ENCODE measurements at regions not wholly inside any gene's neighbourhood (a gene's known extent, or its start where the extent isn't known, plus 50 kb on each side); places are given as distances from the start of the nearest gene placed in this dataset.
"Not testable (repeated sequence)": the region's sequence is repeated elsewhere in the genome, so short reads cannot be mapped to it uniquely, and the experiment has no call there.

DNA sequence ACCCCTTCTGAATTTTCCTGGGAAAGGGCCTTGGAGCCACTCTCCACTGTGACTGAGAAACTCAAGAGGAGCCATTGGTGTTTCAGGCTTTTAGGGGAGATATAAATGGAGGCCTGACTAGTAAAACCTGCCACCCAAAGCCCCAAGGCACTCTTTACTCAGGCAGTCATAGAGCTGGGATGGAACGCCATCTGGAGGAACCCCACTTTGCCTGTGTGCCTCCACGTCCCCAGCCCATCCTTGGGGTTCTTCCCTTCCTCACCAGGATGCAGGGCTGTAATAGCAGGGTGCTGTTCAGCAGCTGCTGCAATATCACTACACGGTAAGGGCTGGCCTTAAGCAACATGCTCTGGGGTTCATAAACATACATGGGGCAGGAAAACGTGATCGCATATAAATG lies 232.6 kb downstream of the BAMBI start:
- Histone ChIP-seq H3K36me3 (no peaks in the 10 kb centered on the region), H4K20me1 (ENCODE audit: low read depth) (no peaks in the 10 kb centered on the region), H3K9ac (no peak overlapping the region), H3K27ac (no peak overlapping the region), H2AFZ (replicated peaks) (no peak overlapping the region), H3K27me3 (no peaks in the 10 kb centered on the region), H3F3A (ENCODE audit: low read depth) (no peaks in the 10 kb centered on the region), H3K4me3 (no peak overlapping the region), H3K4me2 (no peak overlapping the region), H3K79me2 (ENCODE audit: low read depth) (no peaks in the 10 kb centered on the region), H3K9me3 (ENCODE audit: low read depth) (no peaks in the 10 kb centered on the region), H3K4me1 (no peaks in the 10 kb centered on the region)
- Mint-ChIP-seq H3K27me3 (ENCODE audit: insufficient read depth, low read depth) (peaks cover 7% of the 10 kb centered on the region), H3K4me3 (no peak overlapping the region), H3K4me1 (peaks cover 20% of the 10 kb centered on the region), H3K36me3 (peaks cover 1% of the 10 kb centered on the region), H3K27ac (no peak overlapping the region), H3K9me3 (peaks cover 4% of the 10 kb centered on the region)
- no peak for DNase-seq (ENCODE audit: low spot score)
- no peak for TF ChIP-seq EZH2 (IDR thresholded peaks at IDR 0.05)
- no peak for TF ChIP-seq EZH2phosphoT487 (IDR thresholded peaks at IDR 0.05)
- TF ChIP-seq, protein P1, sequence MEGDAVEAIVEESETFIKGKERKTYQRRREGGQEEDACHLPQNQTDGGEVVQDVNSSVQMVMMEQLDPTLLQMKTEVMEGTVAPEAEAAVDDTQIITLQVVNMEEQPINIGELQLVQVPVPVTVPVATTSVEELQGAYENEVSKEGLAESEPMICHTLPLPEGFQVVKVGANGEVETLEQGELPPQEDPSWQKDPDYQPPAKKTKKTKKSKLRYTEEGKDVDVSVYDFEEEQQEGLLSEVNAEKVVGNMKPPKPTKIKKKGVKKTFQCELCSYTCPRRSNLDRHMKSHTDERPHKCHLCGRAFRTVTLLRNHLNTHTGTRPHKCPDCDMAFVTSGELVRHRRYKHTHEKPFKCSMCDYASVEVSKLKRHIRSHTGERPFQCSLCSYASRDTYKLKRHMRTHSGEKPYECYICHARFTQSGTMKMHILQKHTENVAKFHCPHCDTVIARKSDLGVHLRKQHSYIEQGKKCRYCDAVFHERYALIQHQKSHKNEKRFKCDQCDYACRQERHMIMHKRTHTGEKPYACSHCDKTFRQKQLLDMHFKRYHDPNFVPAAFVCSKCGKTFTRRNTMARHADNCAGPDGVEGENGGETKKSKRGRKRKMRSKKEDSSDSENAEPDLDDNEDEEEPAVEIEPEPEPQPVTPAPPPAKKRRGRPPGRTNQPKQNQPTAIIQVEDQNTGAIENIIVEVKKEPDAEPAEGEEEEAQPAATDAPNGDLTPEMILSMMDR (IDR thresholded peaks at IDR 0.05), result no peak

DNA sequence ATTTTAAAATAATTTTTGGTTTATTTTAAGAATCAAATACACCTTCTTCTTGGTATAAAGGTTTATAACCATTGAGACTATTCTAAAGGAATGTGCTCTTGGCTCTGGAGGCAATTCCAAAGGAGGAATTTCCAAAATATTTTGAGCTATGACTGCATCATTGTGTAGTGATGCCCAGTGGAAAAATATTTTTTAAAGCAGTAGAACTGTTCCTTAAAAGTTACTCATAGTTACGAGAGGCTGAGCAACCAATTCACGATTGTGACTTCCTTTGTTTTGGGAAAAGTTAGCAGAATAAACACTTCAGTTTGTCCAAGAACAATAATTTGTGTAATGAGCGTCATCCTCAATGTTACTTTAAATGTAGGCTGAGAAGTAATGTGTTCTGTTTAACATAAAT lies 233.6 kb downstream of the BAMBI start:
- Histone ChIP-seq H3K9ac (no peak overlapping the region), H3K27ac (no peak overlapping the region), H3K36me3 (no peaks in the 10 kb centered on the region), H3K27me3 (no peaks in the 10 kb centered on the region), H4K20me1 (ENCODE audit: low read depth) (no peaks in the 10 kb centered on the region), H3K4me2 (no peak overlapping the region), H3K9me3 (ENCODE audit: low read depth) (no peaks in the 10 kb centered on the region), H3F3A (ENCODE audit: low read depth) (no peaks in the 10 kb centered on the region), H3K79me2 (ENCODE audit: low read depth) (no peaks in the 10 kb centered on the region), H3K4me1 (no peaks in the 10 kb centered on the region), H3K4me3 (no peak overlapping the region), H2AFZ (replicated peaks) (no peak overlapping the region)
- Mint-ChIP-seq H3K4me3 (no peak overlapping the region), H3K36me3 (peaks cover 1% of the 10 kb centered on the region), H3K9me3 (peaks cover 4% of the 10 kb centered on the region), H3K4me1 (peaks cover 11% of the 10 kb centered on the region), H3K27me3 (ENCODE audit: insufficient read depth, low read depth) (peaks cover 9% of the 10 kb centered on the region), H3K27ac (no peak overlapping the region)
- no peak for DNase-seq (ENCODE audit: low spot score)
- TF ChIP-seq, protein P1 (IDR thresholded peaks at IDR 0.05), result no peak

DNA sequence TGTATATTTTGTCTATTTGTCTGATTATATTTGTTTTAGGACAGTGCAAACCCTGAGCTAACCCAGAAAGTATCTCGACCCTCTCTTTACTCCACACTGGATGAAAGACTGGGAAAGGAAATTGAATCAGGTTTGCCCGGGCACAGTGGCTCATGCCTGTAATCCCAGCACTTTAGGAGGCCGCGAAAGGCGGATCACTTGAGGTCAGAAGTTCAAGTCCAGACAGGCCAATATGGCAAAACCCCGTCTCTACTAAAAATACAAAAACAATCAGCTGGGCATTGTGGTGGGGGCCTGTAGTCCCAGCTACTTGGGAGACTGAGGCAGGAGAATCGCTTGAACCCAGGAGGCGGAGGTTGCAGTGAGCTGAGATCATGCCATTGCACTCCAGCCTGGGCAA lies 234.2 kb downstream of the BAMBI start:
- not testable (repeated sequence) for H3K27me3 Mint-ChIP-seq (ENCODE audit: insufficient read depth, low read depth); H3K36me3 Mint-ChIP-seq; H3K79me2 ChIP-seq (ENCODE audit: low read depth); H3K36me3 ChIP-seq; H4K20me1 ChIP-seq (ENCODE audit: low read depth); H3K4me2 ChIP-seq; DNase-seq (ENCODE audit: low spot score); H3K4me1 ChIP-seq; H2AFZ ChIP-seq (replicated peaks); H3K9me3 ChIP-seq (ENCODE audit: low read depth); H3F3A ChIP-seq (ENCODE audit: low read depth); H3K27ac Mint-ChIP-seq; H3K27ac ChIP-seq; H3K4me3 ChIP-seq; H3K9ac ChIP-seq; H3K4me1 Mint-ChIP-seq; H3K27me3 ChIP-seq; H3K9me3 Mint-ChIP-seq; H3K4me3 Mint-ChIP-seq

DNA sequence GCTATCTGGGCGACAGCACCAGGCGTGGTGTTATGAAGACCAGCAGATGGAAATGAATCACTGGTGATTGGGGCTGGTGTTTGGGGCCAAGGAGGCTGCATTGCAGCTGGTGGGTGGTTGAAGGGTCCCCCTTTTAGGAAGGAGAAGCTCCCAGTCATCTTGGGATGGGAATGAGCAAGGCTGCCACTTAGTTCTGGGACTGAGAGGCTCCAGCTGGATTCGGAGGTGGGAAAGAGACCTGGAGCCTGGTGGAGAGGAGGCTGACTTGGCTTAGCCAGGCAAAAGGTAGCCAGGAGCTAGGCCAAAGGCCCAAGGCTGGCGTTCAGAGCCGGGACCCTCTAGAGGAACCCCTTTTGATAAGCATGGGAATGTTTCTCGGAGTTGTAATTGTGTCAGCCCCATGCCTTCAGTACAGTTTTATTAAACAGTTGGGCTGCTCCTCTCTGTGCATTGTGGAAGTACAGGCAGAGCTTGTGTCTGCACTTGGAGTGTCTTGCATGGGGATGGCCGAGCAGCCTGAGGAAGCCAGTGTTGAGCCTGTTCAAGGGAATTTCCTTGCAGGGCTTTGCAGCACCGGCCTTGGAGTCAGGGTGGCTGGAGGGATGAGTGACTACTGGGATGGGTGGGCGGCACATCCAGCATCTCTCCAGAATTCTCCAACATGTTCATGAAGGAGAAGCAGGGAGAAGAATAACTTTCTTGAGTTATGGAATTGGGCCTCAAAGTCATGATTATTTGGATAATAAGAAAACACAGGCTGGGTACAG lies 234.9 kb downstream of the BAMBI start:
- H3K27me3 Mint-ChIP-seq (ENCODE audit: insufficient read depth, low read depth), result peaks cover 2% of the 10 kb centered on the region
- peaks cover 4% of the 10 kb centered on the region for H3K9me3 Mint-ChIP-seq
- peak overlapping the region; percentile 42 for H3K27ac Mint-ChIP-seq
- H3K36me3 ChIP-seq, result no peaks in the 10 kb centered on the region
- H4K20me1 ChIP-seq (ENCODE audit: low read depth), result no peaks in the 10 kb centered on the region
- H3K79me2 ChIP-seq (ENCODE audit: low read depth), result no peaks in the 10 kb centered on the region
- no peaks in the 10 kb centered on the region for H3K9me3 ChIP-seq (ENCODE audit: low read depth)
- H3K4me2 ChIP-seq, result no peak overlapping the region
- H3K27me3 ChIP-seq, result no peaks in the 10 kb centered on the region
- no peak for DNase-seq (ENCODE audit: low spot score)
- H3K4me3 Mint-ChIP-seq, result peak overlapping the region; percentile 48
- TF ChIP-seq, protein P1 (IDR thresholded peaks at IDR 0.05), result no peak
- no peak for TF ChIP-seq EZH2phosphoT487 (IDR thresholded peaks at IDR 0.05)
- no peak for TF ChIP-seq EZH2 (IDR thresholded peaks at IDR 0.05)
- H3F3A ChIP-seq (ENCODE audit: low read depth), result no peaks in the 10 kb centered on the region
- H3K27ac ChIP-seq, result no peak overlapping the region
- H2AFZ ChIP-seq (replicated peaks), result no peak overlapping the region
- no peak overlapping the region for H3K9ac ChIP-seq
- no peaks in the 10 kb centered on the region for H3K4me1 Mint-ChIP-seq
- H3K4me1 ChIP-seq, result no peaks in the 10 kb centered on the region
- peaks cover 1% of the 10 kb centered on the region for H3K36me3 Mint-ChIP-seq
- H3K4me3 ChIP-seq, result no peak overlapping the region

All from neural progenitor cell (in vitro differentiated cells).